H1 (cell line): ENCODE measurements at regions not wholly inside any gene's neighbourhood (a gene's known extent, or its start where the extent isn't known, plus 50 kb on each side); places are given as distances from the start of the nearest gene placed in this dataset.

ENCODE experiments used
- CHD1 ChIP-seq: IDR thresholded peaks from 2 replicates; pipeline ENCODE4 v1.6.1; 2012; ENCODE audit warnings: low read depth, low read length, improper control_type of control experiment
- PHF8 ChIP-seq: fragments of 200-600 bp; sonication (generic); conservative IDR thresholded peaks from 2 replicates; pipeline ENCODE4 v1.7.1; 2012; ENCODE audit warnings: low read depth, mild to moderate bottlenecking, inconsistent platforms, low read length, moderate library complexity
- POLR2A ChIP-seq, 2 experiments: IDR thresholded peaks; 1 replicate in 1 of 2; 2 replicates in 1 of 2; pipeline ENCODE4 v1.6.1; 2011; ENCODE audit warnings: low read depth in 2 of 2, low read length in 2 of 2, mild to moderate bottlenecking in 2 of 2; ENCODE audit errors: control extremely low read depth in 1 of 2

DNA sequence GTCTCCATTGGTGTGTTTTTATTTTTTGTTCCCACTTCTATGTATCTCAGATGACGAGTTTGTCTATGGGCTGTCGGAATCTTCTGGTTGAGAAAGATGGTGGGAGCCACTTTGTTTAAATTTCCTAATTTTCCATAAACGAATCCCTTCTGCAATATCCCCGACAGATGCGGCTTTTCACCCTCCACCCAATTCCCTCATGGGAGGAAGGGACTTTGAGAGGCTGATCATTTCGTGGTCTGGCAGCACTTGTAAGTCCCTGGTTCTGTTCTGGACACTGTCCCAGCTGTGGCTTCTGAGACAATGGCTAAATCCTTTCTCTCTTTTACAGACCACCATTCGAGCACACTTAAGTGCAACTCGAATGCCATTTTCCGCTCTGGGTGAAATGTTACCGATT, 72.2 kb upstream of the PUDP start:
- TF ChIP-seq POLR2A (IDR thresholded peaks at IDR 0.05; ENCODE audit: control extremely low read depth in 1 of 2, low read depth in 2 of 2, low read length in 2 of 2): no peak
- no peak for TF ChIP-seq PHF8
- no peak for TF ChIP-seq CHD1
